WTC11 (cell line): ENCODE measurements at regions not wholly inside any gene's neighbourhood (a gene's known extent, or its start where the extent isn't known, plus 50 kb on each side); places are given as distances from the start of the nearest gene placed in this dataset.

ENCODE experiments used
- ATAC-seq: fragments of 200-7000 bp; cut with Tn5 transposase; 2 replicates; pipeline ENCODE4 v1.10.0; 2021; ENCODE audit warnings: mild to moderate bottlenecking, moderate library complexity
- CTCF ChIA-PET: fragments of 300-600 bp; sonication (Branson Sonifier 250); formaldehyde crosslinking; loops from one replicate; lab custom pipeline; 2021; ENCODE audit warnings: antibody characterized with exemption; lab: Charles Lee
- POLR2A ChIA-PET: fragments of 350-600 bp; sonication (Branson Sonifier 250); formaldehyde crosslinking; loops from one replicate; lab custom pipeline; 2021; ENCODE audit warnings: antibody characterized with exemption; lab: Charles Lee
- DNase-seq: peaks from one replicate; pipeline ENCODE4 v3.0.0; 2021; ENCODE audit warnings: low spot score
- H3K27ac Mint-ChIP-seq: 2 replicates; pipeline ENCODE4 v1.8.0; 2021; ENCODE audit warnings: mixed read lengths
- H3K27me3 Mint-ChIP-seq: 2 replicates; pipeline ENCODE4 v1.8.0; 2021; ENCODE audit warnings: low read depth, mild to moderate bottlenecking, moderate library complexity, mixed read lengths
- H3K36me3 Mint-ChIP-seq: 2 replicates; pipeline ENCODE4 v1.8.0; 2021; ENCODE audit warnings: mixed read lengths
- H3K4me1 Mint-ChIP-seq: 2 replicates; pipeline ENCODE4 v1.8.0; 2022; ENCODE audit warnings: mixed read lengths
- H3K4me3 Mint-ChIP-seq: 2 replicates; pipeline ENCODE4 v1.8.0; 2021; ENCODE audit warnings: mild to moderate bottlenecking, moderate library complexity, mixed read lengths
- H3K9me3 Mint-ChIP-seq: 2 replicates; pipeline ENCODE4 v1.8.0; 2021; ENCODE audit warnings: mixed read lengths
- E2F5 ChIP-seq: sonication (generic); formaldehyde crosslinking; IDR thresholded peaks from 2 replicates; pipeline ENCODE4 v1.8.1; 2022; ENCODE audit warnings: mild to moderate bottlenecking, moderate library complexity, missing genetic modification reagents
- EMX1 ChIP-seq: fragments of 250-450 bp; sonication (Bioruptor Pico); IDR thresholded peaks from 2 replicates; pipeline ENCODE4 v1.8.0; 2021; ENCODE audit warnings: mild to moderate bottlenecking
- ERG ChIP-seq: fragments of 250-450 bp; sonication (Bioruptor Pico); IDR thresholded peaks from 2 replicates; pipeline ENCODE4 v1.8.0; 2021; ENCODE audit warnings: mild to moderate bottlenecking
- ESRRA ChIP-seq: sonication (generic); formaldehyde crosslinking; IDR thresholded peaks from 2 replicates; pipeline ENCODE4 v1.8.1; 2022; ENCODE audit warnings: mild to moderate bottlenecking, missing genetic modification reagents, borderline replicate concordance
- HMGA2 ChIP-seq: fragments of 250-450 bp; sonication (Bioruptor Pico); IDR thresholded peaks from 2 replicates; pipeline ENCODE4 v1.4.0; 2021; ENCODE audit warnings: mild to moderate bottlenecking, moderate library complexity
- JUN ChIP-seq: sonication (generic); formaldehyde crosslinking; IDR thresholded peaks from 2 replicates; pipeline ENCODE4 v1.8.0; 2023; ENCODE audit warnings: mild to moderate bottlenecking, missing genetic modification reagents
- MLX ChIP-seq: sonication (generic); formaldehyde crosslinking; IDR thresholded peaks from 2 replicates; pipeline ENCODE4 v1.8.1; 2023; ENCODE audit warnings: mild to moderate bottlenecking, missing genetic modification reagents, moderate library complexity
- MYBL2 ChIP-seq: sonication (generic); formaldehyde crosslinking; IDR thresholded peaks from 2 replicates; pipeline ENCODE4 v1.8.1; 2023; ENCODE audit warnings: mild to moderate bottlenecking, moderate library complexity, missing genetic modification reagents
- NFE2L1 ChIP-seq: sonication (generic); formaldehyde crosslinking; IDR thresholded peaks from 2 replicates; pipeline ENCODE4 v1.8.1; 2023; ENCODE audit warnings: missing genetic modification reagents
- NR1H2 ChIP-seq: sonication (generic); formaldehyde crosslinking; IDR thresholded peaks from 2 replicates; pipeline ENCODE4 v1.9.0; 2021; ENCODE audit warnings: mild to moderate bottlenecking, moderate library complexity, missing genetic modification reagents
- PRDM15 ChIP-seq: sonication (generic); formaldehyde crosslinking; IDR thresholded peaks from 2 replicates; pipeline ENCODE4 v1.8.0; 2022; ENCODE audit warnings: missing genetic modification reagents
- SMAD3 ChIP-seq: sonication (generic); formaldehyde crosslinking; IDR thresholded peaks from 2 replicates; pipeline ENCODE4 v1.8.0; 2022; ENCODE audit warnings: missing genetic modification reagents, mild to moderate bottlenecking, borderline replicate concordance
- SOX15 ChIP-seq: fragments of 250-450 bp; sonication (Bioruptor Pico); IDR thresholded peaks from 2 replicates; pipeline ENCODE4 v1.9.0; 2021; ENCODE audit warnings: mild to moderate bottlenecking
- SP1 ChIP-seq: sonication (generic); formaldehyde crosslinking; conservative IDR thresholded peaks from 2 replicates; pipeline ENCODE4 v1.8.1; 2022; ENCODE audit warnings: missing genetic modification reagents
- TP53 ChIP-seq: sonication (generic); formaldehyde crosslinking; IDR thresholded peaks from 2 replicates; pipeline ENCODE4 v1.8.1; 2023; ENCODE audit warnings: mild to moderate bottlenecking, missing genetic modification reagents
- ZBTB43 ChIP-seq: sonication (generic); formaldehyde crosslinking; IDR thresholded peaks from 2 replicates; pipeline ENCODE4 v1.8.1; 2023; ENCODE audit warnings: mild to moderate bottlenecking, missing genetic modification reagents
- ZMAT4 ChIP-seq: fragments of 250-450 bp; sonication (Bioruptor Pico); IDR thresholded peaks from 2 replicates; pipeline ENCODE4 v1.9.0; 2021; ENCODE audit warnings: mild to moderate bottlenecking
- ZNF281 ChIP-seq: sonication (generic); formaldehyde crosslinking; IDR thresholded peaks from 2 replicates; pipeline ENCODE4 v1.8.0; 2023; ENCODE audit warnings: mild to moderate bottlenecking, missing genetic modification reagents
- ZNF396 ChIP-seq: fragments of 250-450 bp; sonication (Bioruptor Pico); IDR thresholded peaks from 2 replicates; pipeline ENCODE4 v1.8.0; 2021; ENCODE audit warnings: mild to moderate bottlenecking, moderate library complexity, borderline replicate concordance

GRCh38 chr14:101290611-101291010, 270.7 kb upstream of the DIO3 start:
- no peak overlapping the region for H3K4me3 Mint-ChIP-seq
- ATAC-seq, result no peak
- POLR2A ChIA-PET, result no interaction called here
- peaks cover 19% of the 10 kb centered on the region for H3K27me3 Mint-ChIP-seq
- CTCF ChIA-PET, result no interaction called here
- no peak for TF ChIP-seq SOX15 (CRISPR knock-in tag)
- no peak for TF ChIP-seq HMGA2 (CRISPR knock-in tag)
- TF ChIP-seq MYBL2 (CRISPR knock-in tag), result no peak
- TF ChIP-seq ESRRA (CRISPR knock-in tag), result no peak
- TF ChIP-seq NR1H2 (CRISPR knock-in tag), result no peak
- no peak for TF ChIP-seq NFE2L1
- no peak for TF ChIP-seq EMX1 (CRISPR knock-in tag)
- no peak for TF ChIP-seq ZBTB43
- no peak for TF ChIP-seq JUN (CRISPR knock-in tag)
- TF ChIP-seq SMAD3 (CRISPR knock-in tag), result no peak
- no peak for TF ChIP-seq ZNF396 (CRISPR knock-in tag)
- TF ChIP-seq ZNF281 (CRISPR knock-in tag), result no peak
- no peak for TF ChIP-seq MLX
- TF ChIP-seq E2F5 (CRISPR knock-in tag), result no peak
- TF ChIP-seq ERG (CRISPR knock-in tag), result no peak
- TF ChIP-seq ZMAT4 (CRISPR knock-in tag), result no peak
- no peak for TF ChIP-seq SP1 (CRISPR knock-in tag)
- no peak for TF ChIP-seq TP53
- no peak for TF ChIP-seq PRDM15 (CRISPR knock-in tag)
- TF ChIP-seq, all 79 proteins: peak for 0
- DNase-seq, result no peak
- Mint-ChIP-seq H3K9me3 (peaks cover 15% of the 10 kb centered on the region), H3K4me1 (peaks cover 48% of the 10 kb centered on the region), H3K36me3 (peaks cover 15% of the 10 kb centered on the region), H3K27ac (no peak overlapping the region)
